ENCODE measurements at regions not wholly inside any gene's neighbourhood (a gene's known extent, or its start where the extent isn't known, plus 50 kb on each side); places are given as distances from the start of the nearest gene placed in this dataset.

GRCh38 chr7:136347488-136347887 lies 370.3 kb upstream of the MTPN start:
- Histone ChIP-seq H3K79me2 (ENCODE audit: low read length) (no peaks in the 10 kb centered on the region), H3K4me1 (ENCODE audit: insufficient read depth, low read length) (no peaks in the 10 kb centered on the region), H2AFZ (ENCODE audit: low read length) (no peak overlapping the region), H3K9me3 (ENCODE audit: low read length) (no peaks in the 10 kb centered on the region), H3K36me3 (ENCODE audit: low read depth, low read length) (no peaks in the 10 kb centered on the region), H3K9ac (ENCODE audit: low read length) (no peak overlapping the region), H3K4me3 (ENCODE audit: low read length) (no peak overlapping the region), H3K4me2 (ENCODE audit: low read length) (no peak overlapping the region), H4K20me1 (ENCODE audit: low read length) (no peaks in the 10 kb centered on the region), H3K9me2 (replicated peaks; ENCODE audit: low read length) (no peaks in the 10 kb centered on the region), H3K27me3 (ENCODE audit: low read length) (no peaks in the 10 kb centered on the region), H3F3A (ENCODE audit: low read length, unreplicated experiment) (no peaks in the 10 kb centered on the region), H3K27ac (ENCODE audit: low read length) (no peak overlapping the region)
- ChIA-PET POLR2A (ENCODE audit: unreplicated experiment) (no interaction called here), CTCF (no interaction called here)
- ATAC-seq = no peak
- TF ChIP-seq EZH2 (IDR thresholded peaks at IDR 0.05; ENCODE audit: low read length, unreplicated experiment) (no peak), CTCF (conservative IDR thresholded peaks at IDR 0.05; ENCODE audit: low read depth, low read length) (no peak), EZH2phosphoT487 (IDR thresholded peaks at IDR 0.05; ENCODE audit: borderline replicate concordance, low read length) (no peak)
- intact Hi-C loops (cut with micrococcal nuclease) = no loop called here
- BruUV-seq (replicated peaks) = no TSS peak
- no peak for DNase-seq

GRCh38 chr7:136342251-136342650 lies 365.1 kb upstream of the MTPN start:
- Histone ChIP-seq H3K9ac (ENCODE audit: low read length) (no peak overlapping the region), H2AFZ (ENCODE audit: low read length) (no peak overlapping the region), H3K9me3 (ENCODE audit: low read length) (no peaks in the 10 kb centered on the region), H3F3A (ENCODE audit: low read length, unreplicated experiment) (no peaks in the 10 kb centered on the region), H3K4me3 (ENCODE audit: low read length) (no peak overlapping the region), H3K79me2 (ENCODE audit: low read length) (no peaks in the 10 kb centered on the region), H3K27ac (ENCODE audit: low read length) (no peak overlapping the region), H3K9me2 (replicated peaks; ENCODE audit: low read length) (no peaks in the 10 kb centered on the region), H3K27me3 (ENCODE audit: low read length) (no peaks in the 10 kb centered on the region), H3K4me1 (ENCODE audit: insufficient read depth, low read length) (no peaks in the 10 kb centered on the region), H3K4me2 (ENCODE audit: low read length) (no peak overlapping the region), H4K20me1 (ENCODE audit: low read length) (no peaks in the 10 kb centered on the region), H3K36me3 (ENCODE audit: low read depth, low read length) (no peaks in the 10 kb centered on the region)
- DNase-seq = no peak
- no TSS peak for BruUV-seq (replicated peaks)
- ChIA-PET CTCF (no interaction called here), POLR2A (ENCODE audit: unreplicated experiment) (no interaction called here)
- ATAC-seq = no peak
- intact Hi-C loops (cut with micrococcal nuclease) = no loop called here
- TF ChIP-seq EZH2 (IDR thresholded peaks at IDR 0.05; ENCODE audit: low read length, unreplicated experiment) (no peak), CTCF (conservative IDR thresholded peaks at IDR 0.05; ENCODE audit: low read depth, low read length) (no peak), EZH2phosphoT487 (IDR thresholded peaks at IDR 0.05; ENCODE audit: borderline replicate concordance, low read length) (no peak)

- Histone ChIP-seq H3K4me3 (ENCODE audit: low read length) (no peak overlapping the region), H3K9me3 (ENCODE audit: low read length) (no peaks in the 10 kb centered on the region), H3K79me2 (ENCODE audit: low read length) (no peaks in the 10 kb centered on the region), H4K20me1 (ENCODE audit: low read length) (no peaks in the 10 kb centered on the region), H3K27ac (ENCODE audit: low read length) (no peak overlapping the region), H3K9me2 (replicated peaks; ENCODE audit: low read length) (no peaks in the 10 kb centered on the region), H2AFZ (ENCODE audit: low read length) (no peak overlapping the region), H3K36me3 (ENCODE audit: low read depth, low read length) (no peaks in the 10 kb centered on the region), H3F3A (ENCODE audit: low read length, unreplicated experiment) (no peaks in the 10 kb centered on the region), H3K9ac (ENCODE audit: low read length) (no peak overlapping the region), H3K4me1 (ENCODE audit: insufficient read depth, low read length) (no peaks in the 10 kb centered on the region), H3K27me3 (ENCODE audit: low read length) (no peaks in the 10 kb centered on the region), H3K4me2 (ENCODE audit: low read length) (no peak overlapping the region)
- no TSS peak for BruUV-seq (replicated peaks)
- ATAC-seq (no peak), DNase-seq (no peak)
- CTCF ChIA-PET = no interaction called here
- intact Hi-C loops (cut with micrococcal nuclease) = no loop called here
- no peak for TF ChIP-seq CTCF (conservative IDR thresholded peaks at IDR 0.05; ENCODE audit: low read depth, low read length)
- TF ChIP-seq EZH2 (IDR thresholded peaks at IDR 0.05; ENCODE audit: low read length, unreplicated experiment) = no peak
- TF ChIP-seq EZH2phosphoT487 (IDR thresholded peaks at IDR 0.05; ENCODE audit: borderline replicate concordance, low read length) = no peak
- POLR2A ChIA-PET (ENCODE audit: unreplicated experiment) = no interaction called here
These were observed 362.3 kb upstream of the MTPN start for GRCh38 chr7:136339464-136339863.
